ENCODE measurements at regions not wholly inside any gene's neighbourhood (a gene's known extent, or its start where the extent isn't known, plus 50 kb on each side); places are given as distances from the start of the nearest gene placed in this dataset.

GRCh38 chr2:223700221-223700620 is 98.1 kb upstream of the SCG2 start:
- no peak for TF ChIP-seq CTCF (IDR thresholded peaks at IDR 0.05)
- no peak for TF ChIP-seq POLR2A (IDR thresholded peaks at IDR 0.05)

All from right lobe of liver (tissue), 4 donors.